GM12864 (cell line): ENCODE measurements at regions not wholly inside any gene's neighbourhood (a gene's known extent, or its start where the extent isn't known, plus 50 kb on each side); places are given as distances from the start of the nearest gene placed in this dataset.

Experiments
- DNase-seq: peaks from one replicate; pipeline ENCODE4 v3.0.0-alpha.2; 2011; ENCODE audit warnings: low read depth
- H3K4me3 ChIP-seq: 2 replicates; pipeline ENCODE4 v1.5.1; 2011; ENCODE audit warnings: mild to moderate bottlenecking, low read depth, low read length, control low read depth
- TF ChIP-seq, protein P1 (sequence below): IDR thresholded peaks from 2 replicates; pipeline ENCODE4 v1.5.1; 2011; ENCODE audit warnings: low read depth, mild to moderate bottlenecking, moderate library complexity, low read length, control low read depth, inconsistent platforms; ENCODE audit errors: missing control alignments

DNA sequence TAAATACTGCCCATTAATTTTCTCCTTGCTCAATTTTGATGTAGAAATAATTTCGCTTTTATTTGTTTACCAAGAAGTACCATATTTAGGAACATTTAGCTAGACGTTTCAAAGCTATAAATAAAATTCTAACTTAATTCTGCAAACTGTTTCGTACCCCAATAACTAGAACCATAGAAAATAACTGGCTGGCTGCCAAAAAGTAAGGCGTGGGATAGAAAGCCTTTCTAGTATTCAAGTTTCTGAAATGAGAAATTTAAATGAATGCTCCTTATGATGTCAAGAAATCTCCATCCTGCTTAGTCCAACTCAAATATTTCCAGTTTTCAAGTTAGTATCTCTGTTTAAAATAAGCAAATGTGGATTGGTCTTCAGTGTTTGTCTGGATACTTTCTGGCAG lies 167.4 kb downstream of the FBXO8 start:
- H3K4me3 ChIP-seq, result no peak overlapping the region
- no peak for DNase-seq
- TF ChIP-seq, protein P1, sequence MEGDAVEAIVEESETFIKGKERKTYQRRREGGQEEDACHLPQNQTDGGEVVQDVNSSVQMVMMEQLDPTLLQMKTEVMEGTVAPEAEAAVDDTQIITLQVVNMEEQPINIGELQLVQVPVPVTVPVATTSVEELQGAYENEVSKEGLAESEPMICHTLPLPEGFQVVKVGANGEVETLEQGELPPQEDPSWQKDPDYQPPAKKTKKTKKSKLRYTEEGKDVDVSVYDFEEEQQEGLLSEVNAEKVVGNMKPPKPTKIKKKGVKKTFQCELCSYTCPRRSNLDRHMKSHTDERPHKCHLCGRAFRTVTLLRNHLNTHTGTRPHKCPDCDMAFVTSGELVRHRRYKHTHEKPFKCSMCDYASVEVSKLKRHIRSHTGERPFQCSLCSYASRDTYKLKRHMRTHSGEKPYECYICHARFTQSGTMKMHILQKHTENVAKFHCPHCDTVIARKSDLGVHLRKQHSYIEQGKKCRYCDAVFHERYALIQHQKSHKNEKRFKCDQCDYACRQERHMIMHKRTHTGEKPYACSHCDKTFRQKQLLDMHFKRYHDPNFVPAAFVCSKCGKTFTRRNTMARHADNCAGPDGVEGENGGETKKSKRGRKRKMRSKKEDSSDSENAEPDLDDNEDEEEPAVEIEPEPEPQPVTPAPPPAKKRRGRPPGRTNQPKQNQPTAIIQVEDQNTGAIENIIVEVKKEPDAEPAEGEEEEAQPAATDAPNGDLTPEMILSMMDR, result no peak

DNA sequence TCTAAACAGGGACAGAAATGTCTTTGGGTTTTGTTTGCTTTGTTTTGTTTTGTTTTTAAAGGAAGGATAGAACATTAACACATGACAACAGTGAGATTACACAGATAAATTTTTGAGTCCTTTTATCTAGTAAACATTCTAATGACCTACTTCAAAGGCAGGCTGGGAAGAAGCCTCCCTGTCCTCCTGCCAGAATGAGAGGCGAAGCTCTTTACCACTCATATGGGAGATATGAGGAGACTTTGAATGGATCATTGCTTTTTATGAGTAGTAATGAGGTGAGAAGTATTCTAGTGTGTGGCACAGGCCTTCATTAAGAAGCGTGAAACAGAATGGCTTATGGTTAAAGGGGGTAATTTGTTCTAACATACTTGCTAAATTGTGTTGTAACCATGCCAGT lies 172.0 kb downstream of the FBXO8 start:
- TF ChIP-seq, protein P1, result no peak
- no peak for DNase-seq

DNA sequence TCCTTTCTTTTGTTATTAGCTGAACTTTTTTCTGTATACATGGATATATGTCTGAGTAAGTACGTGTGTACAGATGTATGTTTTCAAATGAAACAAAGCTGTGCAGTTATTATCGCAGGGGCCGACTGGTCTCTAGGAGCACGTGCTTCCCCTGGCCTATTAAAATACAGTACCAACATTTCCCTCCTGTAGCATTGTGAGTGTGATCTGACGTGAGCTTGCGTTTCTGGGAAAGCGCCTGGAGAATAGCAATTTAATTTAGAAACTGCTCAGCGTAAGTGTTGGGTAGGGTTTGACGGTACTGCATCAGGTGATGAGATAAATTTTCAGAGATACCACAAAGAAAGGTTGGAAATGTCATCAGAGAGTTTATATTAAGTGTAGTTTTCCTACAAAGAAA lies 173.3 kb downstream of the FBXO8 start:
- H3K4me3 ChIP-seq, result no peak overlapping the region
- TF ChIP-seq, protein P1, result no peak
- no peak for DNase-seq

More for the DNA sequence above, 172.0 kb downstream of the FBXO8 start:
- H3K4me3 ChIP-seq, result no peak overlapping the region

DNA sequence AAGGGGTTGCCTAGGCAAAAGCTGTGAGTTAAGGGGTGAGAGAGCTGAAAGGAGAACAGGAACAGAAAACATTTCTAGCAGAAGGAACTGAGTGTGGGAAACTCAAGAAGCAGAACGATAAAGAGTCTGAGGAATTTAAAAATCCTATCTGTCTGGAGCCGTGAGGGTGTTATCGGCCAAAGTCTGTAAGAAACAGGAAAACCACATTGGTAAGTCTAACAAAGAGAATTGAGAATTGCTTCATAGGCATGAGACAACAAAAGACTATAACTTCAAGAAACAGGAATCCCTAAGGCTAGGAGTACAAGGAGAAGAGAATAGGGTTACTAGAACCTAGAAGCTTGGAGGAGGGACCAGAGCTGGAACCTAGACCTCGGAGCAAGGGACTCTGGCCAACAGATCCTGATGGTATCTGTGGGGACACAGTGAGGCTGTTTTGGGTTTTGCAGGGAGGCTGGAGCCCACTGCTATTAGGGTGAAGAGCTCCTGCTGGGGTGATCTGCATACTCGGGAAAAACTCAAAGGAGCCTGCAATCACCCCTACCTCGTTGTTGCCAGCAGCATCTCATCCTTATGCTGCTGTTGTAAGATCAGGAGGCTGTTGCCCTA lies 175.6 kb downstream of the FBXO8 start:
- TF ChIP-seq, protein P1, result no peak
- H3K4me3 ChIP-seq, result no peak overlapping the region
- no peak for DNase-seq

DNA sequence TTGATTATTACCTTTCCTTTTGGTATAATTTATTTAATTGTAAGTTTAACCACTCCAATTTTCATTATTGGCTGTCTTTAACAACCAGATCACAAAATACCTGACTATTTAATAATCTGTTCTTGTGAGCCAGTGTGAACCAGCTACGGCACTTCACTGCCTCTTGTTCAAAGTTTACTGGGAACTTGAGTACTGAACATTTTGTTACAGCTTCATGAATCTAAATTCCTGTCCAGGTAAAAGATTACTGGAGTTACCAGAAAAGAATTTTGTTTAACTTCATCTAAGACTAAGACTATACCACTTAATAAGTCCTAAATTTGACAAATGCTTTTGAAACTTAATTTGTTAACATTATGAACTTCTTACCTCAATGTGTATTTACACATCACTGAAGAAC lies 178.3 kb downstream of the FBXO8 start:
- TF ChIP-seq, protein P1, result no peak
- H3K4me3 ChIP-seq, result no peak overlapping the region
- DNase-seq, result no peak

DNA sequence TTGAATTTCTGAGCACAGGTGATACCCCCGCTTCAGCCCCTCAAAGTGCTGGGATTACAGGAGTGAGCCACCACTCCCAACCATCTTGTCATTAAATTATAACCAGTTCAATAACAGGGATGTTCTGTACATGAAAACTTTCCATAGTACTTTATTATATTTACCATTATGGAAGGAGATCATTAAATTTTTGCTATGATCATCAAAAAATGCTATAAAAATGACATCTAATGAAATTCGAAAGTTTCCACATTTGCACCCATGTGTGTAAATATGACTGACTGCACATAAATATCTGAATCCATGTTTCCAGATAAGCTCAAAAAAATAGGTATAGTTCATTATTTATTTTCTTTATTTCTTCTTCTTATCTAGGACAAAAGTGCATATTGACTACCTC lies 182.6 kb downstream of the FBXO8 start:
- H3K4me3 ChIP-seq, result no peak overlapping the region
- TF ChIP-seq, protein P1, result no peak
- no peak for DNase-seq

DNA sequence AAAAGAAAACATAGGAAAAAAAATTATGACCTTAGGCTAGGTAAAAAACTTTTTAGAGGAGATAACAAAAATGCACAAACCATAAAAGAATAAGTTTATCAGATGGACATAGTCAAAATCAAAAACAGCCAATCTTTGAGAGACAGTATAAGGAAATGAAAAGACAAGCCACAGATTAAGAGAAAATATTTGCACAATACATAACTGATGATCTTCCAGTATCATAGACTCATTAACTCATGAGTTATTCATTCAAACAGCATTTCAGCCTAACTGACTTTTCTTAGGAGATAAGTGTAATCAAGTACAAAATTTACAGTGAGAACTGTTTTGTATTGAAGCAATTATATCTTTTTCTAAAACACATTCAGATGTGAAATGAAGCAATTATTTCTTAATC lies 183.8 kb downstream of the FBXO8 start:
- H3K4me3 ChIP-seq, result no peak overlapping the region
- TF ChIP-seq, protein P1, result no peak
- DNase-seq, result no peak
